Naive thymus-derived CD8-positive, alpha-beta T cell (primary cell): ENCODE measurements at regions not wholly inside any gene's neighbourhood (a gene's known extent, or its start where the extent isn't known, plus 50 kb on each side); places are given as distances from the start of the nearest gene placed in this dataset.
"Not testable (repeated sequence)": the region's sequence is repeated elsewhere in the genome, so short reads cannot be mapped to it uniquely, and the experiment has no call there.

Experiments used
- ATAC-seq, 2 donors: fragments of 150-1000 bp; cut with Tn5 transposase in 1 of 2; sonication (Bioruptor Pico), chemical (Tn5 transposase) in 1 of 2; 1 replicate in 1 of 2; 2 replicates in 1 of 2; pipeline ENCODE4 v1.10.0; 2021; ENCODE audit warnings: mild to moderate bottlenecking in 2 of 2, moderate library complexity in 2 of 2
- POLR2A ChIA-PET: fragments of 350-600 bp; sonication (Branson Sonifier 250); formaldehyde crosslinking; loops from one replicate; lab custom pipeline; 2021; ENCODE audit warnings: antibody characterized with exemption; lab: Charles Lee
- DNase-seq, 10 donors: peaks; one replicate each; pipeline versions ENCODE4 v3.0.0 to v3.0.0-alpha.2; 2020 to 2022
- H3K27ac Mint-ChIP-seq, 10 donors: one replicate each; pipeline ENCODE4 v1.8.0; 2020 to 2022; ENCODE audit warnings: mild to moderate bottlenecking in 10 of 10, mixed read lengths in 10 of 10, moderate library complexity in 4 of 10, inconsistent platforms in 1 of 10
- H3K27me3 Mint-ChIP-seq, 5 donors: one replicate each; pipeline ENCODE4 v1.8.0; 2021 to 2022; ENCODE audit warnings: mixed read lengths in 5 of 5
- H3K36me3 Mint-ChIP-seq, 3 donors: one replicate each; pipeline ENCODE4 v1.8.0; 2020 to 2022; ENCODE audit warnings: mixed read lengths in 3 of 3, mild to moderate bottlenecking in 2 of 3, inconsistent platforms in 1 of 3
- H3K4me1 Mint-ChIP-seq, 4 donors: one replicate each; pipeline ENCODE4 v1.8.0; 2021 to 2022; ENCODE audit warnings: mixed read lengths in 4 of 4
- H3K4me3 Mint-ChIP-seq, 10 donors: one replicate each; pipeline ENCODE4 v1.8.0; 2020 to 2022; ENCODE audit warnings: mild to moderate bottlenecking in 10 of 10, mixed read lengths in 10 of 10, moderate library complexity in 6 of 10, inconsistent platforms in 1 of 10
- H3K9me3 Mint-ChIP-seq, 9 donors: one replicate each; pipeline ENCODE4 v1.8.0; 2020 to 2022; ENCODE audit warnings: mixed read lengths in 9 of 9, mild to moderate bottlenecking in 3 of 9, inconsistent platforms in 1 of 9, moderate library complexity in 1 of 9

DNA sequence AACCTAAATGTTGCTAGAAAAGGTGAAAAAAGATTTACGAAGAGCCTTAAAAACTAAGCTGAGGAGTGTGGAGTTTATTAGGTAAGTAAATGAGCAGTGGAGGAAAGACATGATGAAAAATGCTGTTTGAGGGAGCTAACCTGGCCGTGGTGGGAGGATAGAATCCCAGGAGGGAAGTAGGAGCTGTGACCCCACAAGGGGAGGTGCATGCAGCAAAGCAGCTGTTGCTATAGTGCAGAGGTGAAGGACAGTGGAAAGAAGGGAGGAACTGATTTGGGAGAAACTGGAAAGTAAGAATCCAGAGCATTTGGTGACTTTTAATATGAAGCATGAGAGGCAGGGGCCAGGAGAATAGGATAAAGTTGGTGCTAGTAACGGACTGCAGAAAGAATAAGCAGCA, 271.7 kb upstream of the ADGRL2 start:
- DNase-seq (no peak), ATAC-seq (no peak)
- Mint-ChIP-seq H3K4me3 (no peak overlapping the region), H3K36me3 (no peaks in the 10 kb centered on the region), H3K27me3 (no peaks in the 10 kb centered on the region), H3K9me3 (peaks cover 0 to 6% (median 0%) of the 10 kb centered on the region in 9 donors), H3K27ac (no peak overlapping the region), H3K4me1 (no peaks in the 10 kb centered on the region)
- POLR2A ChIA-PET, result no interaction called here

DNA sequence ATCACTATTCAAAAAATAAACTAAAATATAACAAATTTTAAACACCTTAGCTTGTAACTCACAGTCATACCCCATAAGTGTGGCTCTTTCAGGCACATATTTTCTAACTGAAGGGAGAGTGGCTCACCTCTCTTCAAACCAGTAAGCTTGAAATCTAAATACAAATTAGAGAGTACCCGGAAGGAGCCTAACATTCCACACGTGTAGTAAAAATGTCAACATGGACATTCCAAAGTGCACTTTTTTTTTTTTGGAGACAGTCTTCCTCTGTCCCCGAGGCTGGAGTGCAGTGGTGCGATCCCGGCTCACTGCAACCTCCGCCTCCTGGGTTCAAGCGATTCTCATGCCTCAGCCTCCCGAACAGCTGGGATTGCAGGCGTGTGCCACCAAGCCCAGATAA, 275.6 kb upstream of the ADGRL2 start:
- Mint-ChIP-seq H3K27ac (no peak overlapping the region), H3K4me1 (no peaks in the 10 kb centered on the region), H3K27me3 (no peaks in the 10 kb centered on the region), H3K9me3 (peaks cover 0 to 8% (median 0%) of the 10 kb centered on the region in 9 donors), H3K4me3 (no peak overlapping the region), H3K36me3 (no peaks in the 10 kb centered on the region)
- DNase-seq (no peak), ATAC-seq (no peak)
- POLR2A ChIA-PET, result no interaction called here

DNA sequence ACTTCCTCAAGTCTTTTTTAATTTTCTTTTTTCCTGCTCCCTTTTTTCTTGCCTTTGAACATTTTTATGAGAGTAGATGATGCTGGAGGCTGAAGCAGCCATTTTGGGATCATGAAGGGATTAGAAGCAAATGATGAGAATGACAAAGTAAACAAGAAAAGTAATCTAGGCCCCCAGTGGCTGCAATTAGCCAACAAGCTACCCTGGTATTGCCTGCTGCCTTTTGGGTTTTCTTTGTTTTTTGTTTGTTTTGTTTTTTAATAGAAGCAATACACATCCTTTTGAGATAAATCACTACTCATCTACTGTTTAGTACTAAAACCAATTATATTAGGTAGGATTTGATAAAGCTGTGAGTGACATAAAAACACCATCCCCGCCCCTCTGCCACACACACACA, 280.7 kb upstream of the ADGRL2 start:
- no peaks in the 10 kb centered on the region for H3K36me3 Mint-ChIP-seq
- ATAC-seq (no peak), DNase-seq (no peak)
- no peaks in the 10 kb centered on the region for H3K4me1 Mint-ChIP-seq
- no peak overlapping the region for H3K4me3 Mint-ChIP-seq
- H3K9me3 Mint-ChIP-seq, result peaks cover 0 to 8% (median 0%) of the 10 kb centered on the region in 9 donors
- peaks cover 0 to 2% (median 0%) of the 10 kb centered on the region in 5 donors for H3K27me3 Mint-ChIP-seq
- POLR2A ChIA-PET, result no interaction called here
- no peak overlapping the region for H3K27ac Mint-ChIP-seq

DNA sequence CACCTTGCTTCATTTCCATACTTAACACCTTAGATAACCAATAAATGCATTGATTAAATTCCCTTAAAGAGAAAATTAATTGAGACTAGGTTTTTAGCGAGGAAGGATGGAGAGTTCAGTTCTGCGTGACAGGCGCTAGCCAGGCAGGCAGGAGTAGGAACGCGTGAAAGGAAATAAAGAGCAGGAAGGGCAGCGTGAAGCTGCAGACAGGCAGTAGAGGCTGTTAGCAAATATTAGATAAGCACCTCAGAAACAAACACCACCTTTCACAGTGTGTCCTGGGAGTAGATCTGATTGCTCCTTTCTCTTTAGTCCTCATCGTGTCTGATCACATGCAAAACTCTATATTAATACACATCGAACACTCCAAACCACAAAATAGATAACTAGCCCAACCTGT, 282.7 kb upstream of the ADGRL2 start:
- Mint-ChIP-seq H3K4me1 (no peaks in the 10 kb centered on the region), H3K4me3 (no peak overlapping the region), H3K27me3 (peaks cover 0 to 2% (median 0%) of the 10 kb centered on the region in 5 donors), H3K27ac (no peak overlapping the region), H3K9me3 (peaks cover 0 to 4% (median 0%) of the 10 kb centered on the region in 9 donors), H3K36me3 (no peaks in the 10 kb centered on the region)
- ATAC-seq (no peak), DNase-seq (no peak)
- POLR2A ChIA-PET, result no interaction called here

DNA sequence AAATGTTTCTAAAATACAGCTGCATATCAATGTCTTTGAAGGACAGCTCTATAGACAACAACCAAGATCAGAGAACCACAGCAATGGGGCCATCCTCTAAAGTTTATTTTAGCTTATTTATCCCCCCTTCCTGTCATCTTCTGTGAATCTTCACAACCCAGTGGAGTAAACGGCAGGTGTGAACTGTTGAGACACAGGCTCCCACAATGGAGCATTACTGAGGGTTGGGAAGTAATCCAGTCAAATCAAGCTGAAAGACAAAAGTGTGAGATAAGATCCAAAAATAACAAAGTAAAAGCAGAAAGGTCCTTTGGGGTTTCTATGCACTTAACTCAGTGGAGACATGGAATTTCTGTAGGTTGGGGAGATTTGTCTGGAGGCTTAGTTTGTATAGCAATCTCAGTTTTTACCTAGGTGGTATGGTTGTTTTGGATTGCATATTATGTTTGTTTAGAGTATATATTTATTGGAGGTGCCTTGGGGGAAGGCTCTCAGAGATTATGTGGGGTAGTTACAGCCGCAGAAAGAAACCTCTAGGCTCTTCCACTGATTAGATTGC, 286.9 kb upstream of the ADGRL2 start:
- POLR2A ChIA-PET, result no interaction called here
- Mint-ChIP-seq H3K36me3 (no peaks in the 10 kb centered on the region), H3K27me3 (peaks cover 0 to 2% (median 0%) of the 10 kb centered on the region in 5 donors), H3K4me3 (no peak overlapping the region), H3K27ac (no peak overlapping the region), H3K9me3 (peaks cover 0 to 2% (median 0%) of the 10 kb centered on the region in 9 donors), H3K4me1 (no peaks in the 10 kb centered on the region)
- DNase-seq, result no peak
- no peak for ATAC-seq

DNA sequence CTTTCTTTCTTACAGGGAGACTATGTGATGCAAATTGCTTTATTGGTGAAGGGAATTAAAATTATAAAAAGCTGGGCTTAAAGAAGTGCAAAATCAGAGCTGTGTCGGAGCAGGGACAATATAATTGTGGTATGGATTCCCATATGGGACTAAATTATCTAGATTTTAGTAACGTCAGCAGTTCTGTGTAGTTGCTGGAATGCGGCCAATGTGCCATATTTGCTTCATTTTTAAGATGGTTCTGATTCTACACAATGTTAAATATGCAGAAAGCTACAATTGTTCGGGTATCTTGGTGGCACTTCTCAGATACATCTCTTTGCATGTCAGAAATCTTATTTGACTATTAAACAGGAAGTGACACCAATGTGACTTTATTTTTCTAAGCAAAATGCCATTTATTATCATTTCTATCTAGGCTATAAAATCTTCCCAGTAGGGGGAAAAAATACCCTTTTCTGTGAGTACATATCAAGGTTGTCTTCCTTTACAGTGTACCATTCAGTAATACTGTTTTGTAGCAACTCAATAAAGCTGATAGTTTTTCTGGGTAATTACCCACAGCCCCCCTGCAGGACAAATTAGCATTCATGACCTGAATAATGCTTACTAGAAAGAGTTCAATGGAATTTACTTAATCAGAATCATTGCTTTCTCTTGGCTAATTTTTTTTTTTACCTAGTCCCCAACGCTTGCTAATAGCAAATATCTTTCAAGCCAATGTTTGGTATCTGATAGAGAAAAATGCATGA, 288.3 kb upstream of the ADGRL2 start:
- Mint-ChIP-seq H3K36me3 (no peaks in the 10 kb centered on the region), H3K4me1 (no peaks in the 10 kb centered on the region), H3K27ac (no peak overlapping the region), H3K27me3 (peaks cover 0 to 1% (median 0%) of the 10 kb centered on the region in 5 donors), H3K4me3 (no peak overlapping the region), H3K9me3 (peaks cover 0 to 10% (median 0%) of the 10 kb centered on the region in 9 donors)
- POLR2A ChIA-PET, result no interaction called here
- ATAC-seq, result no peak
- DNase-seq, result no peak

DNA sequence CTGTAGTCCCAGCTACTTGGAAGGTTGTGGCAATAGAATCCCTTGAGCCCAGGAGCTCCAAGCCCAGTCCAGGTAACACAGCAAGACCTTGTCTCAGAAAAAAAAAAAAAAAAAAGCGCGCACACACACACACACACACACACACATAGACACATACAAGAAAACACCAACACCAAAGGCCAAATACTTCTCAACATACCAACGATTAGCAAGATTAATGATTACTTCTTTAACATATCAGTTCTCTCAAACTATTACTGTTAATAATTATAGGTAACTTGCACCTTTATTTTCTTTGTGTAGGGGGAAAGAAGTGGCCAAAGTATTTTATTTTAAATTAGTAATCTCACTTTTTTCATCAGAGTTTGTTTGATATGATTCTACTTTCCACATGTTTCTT, 289.5 kb upstream of the ADGRL2 start:
- H3K27ac Mint-ChIP-seq, result no peak overlapping the region
- no peaks in the 10 kb centered on the region for H3K27me3 Mint-ChIP-seq
- POLR2A ChIA-PET, result no interaction called here
- no peak overlapping the region for H3K4me3 Mint-ChIP-seq
- DNase-seq, result no peak
- no peaks in the 10 kb centered on the region for H3K4me1 Mint-ChIP-seq
- no peak for ATAC-seq
- H3K36me3 Mint-ChIP-seq, result no peaks in the 10 kb centered on the region
- H3K9me3 Mint-ChIP-seq, result peaks cover 0 to 10% (median 0%) of the 10 kb centered on the region in 9 donors

DNA sequence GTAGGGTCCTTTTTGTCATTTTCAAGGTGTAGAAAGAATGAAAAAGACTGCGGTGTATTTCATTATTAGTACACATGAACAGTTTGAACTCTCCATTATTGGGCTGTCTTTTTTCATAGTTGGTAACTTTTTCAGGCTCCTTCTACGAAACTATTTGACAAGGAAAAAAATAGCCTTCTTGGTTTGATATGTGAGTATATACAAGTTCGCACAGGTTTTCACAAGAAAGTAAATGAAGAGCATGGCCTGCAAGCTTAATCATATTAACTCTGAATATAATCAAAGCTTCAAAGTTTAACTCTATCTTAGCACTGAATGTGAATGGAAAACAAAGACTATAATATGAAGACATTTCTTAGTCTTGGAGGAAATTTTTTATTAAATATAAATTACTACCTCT, 290.0 kb upstream of the ADGRL2 start:
- POLR2A ChIA-PET, result no interaction called here
- no peak overlapping the region for H3K4me3 Mint-ChIP-seq

DNA sequence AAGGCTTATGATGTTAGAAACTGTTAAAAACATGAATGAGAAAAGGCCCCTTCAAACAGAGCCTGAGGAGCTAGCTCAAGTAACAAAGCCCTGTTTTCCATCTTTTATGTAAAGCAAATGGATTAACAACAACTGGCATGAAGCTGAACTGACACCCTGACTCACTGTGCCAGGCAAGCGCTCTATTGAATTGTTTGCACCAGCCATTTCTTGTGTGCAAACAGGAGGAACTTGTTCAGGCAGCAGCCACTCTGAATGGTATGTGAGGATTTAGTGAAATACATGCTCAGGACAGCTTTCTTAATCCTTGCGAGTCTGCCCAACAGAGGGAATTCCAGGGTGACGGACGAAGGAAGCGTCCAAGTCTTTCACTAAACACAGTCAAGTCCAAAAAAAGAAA, 291.1 kb upstream of the ADGRL2 start:
- no peaks in the 10 kb centered on the region for H3K4me1 Mint-ChIP-seq
- H3K9me3 Mint-ChIP-seq, result peaks cover 0 to 10% (median 3%) of the 10 kb centered on the region in 9 donors
- H3K36me3 Mint-ChIP-seq, result no peaks in the 10 kb centered on the region
- POLR2A ChIA-PET, result no interaction called here
- H3K27ac Mint-ChIP-seq, result no peak overlapping the region
- no peak for DNase-seq
- no peak for ATAC-seq
- no peaks in the 10 kb centered on the region for H3K27me3 Mint-ChIP-seq
- H3K4me3 Mint-ChIP-seq, result no peak overlapping the region

More for the DNA sequence above, 290.0 kb upstream of the ADGRL2 start:
- Mint-ChIP-seq H3K9me3 (peaks cover 0 to 10% (median 2%) of the 10 kb centered on the region in 9 donors), H3K27me3 (no peaks in the 10 kb centered on the region), H3K4me1 (no peaks in the 10 kb centered on the region), H3K27ac (no peak overlapping the region), H3K36me3 (no peaks in the 10 kb centered on the region)
- DNase-seq (no peak), ATAC-seq (no peak)

DNA sequence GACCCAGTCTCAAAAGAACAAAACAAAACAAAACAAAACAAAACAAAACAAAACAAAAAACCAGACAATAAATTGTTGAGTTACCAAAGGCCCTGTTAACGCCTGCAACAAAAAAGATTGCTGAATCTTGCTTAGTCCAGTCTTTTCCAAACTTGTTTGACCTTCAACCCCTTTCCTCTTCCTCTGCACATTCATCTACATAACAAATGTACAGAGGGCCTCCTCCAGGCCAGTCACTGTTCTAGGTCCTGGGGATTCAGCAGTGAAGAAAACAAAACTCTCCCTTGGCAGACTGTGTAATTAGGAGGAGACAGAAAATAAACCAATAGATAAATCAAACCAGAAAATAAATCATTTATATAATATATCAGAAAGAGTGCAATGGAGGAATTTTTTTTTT, 294.0 kb upstream of the ADGRL2 start:
- Mint-ChIP-seq H3K27me3 (no peaks in the 10 kb centered on the region), H3K36me3 (no peaks in the 10 kb centered on the region), H3K4me3 (no peak overlapping the region), H3K4me1 (no peaks in the 10 kb centered on the region), H3K27ac (no peak overlapping the region), H3K9me3 (peaks cover 0 to 10% (median 3%) of the 10 kb centered on the region in 9 donors)
- DNase-seq (no peak), ATAC-seq (no peak)
- POLR2A ChIA-PET, result no interaction called here

DNA sequence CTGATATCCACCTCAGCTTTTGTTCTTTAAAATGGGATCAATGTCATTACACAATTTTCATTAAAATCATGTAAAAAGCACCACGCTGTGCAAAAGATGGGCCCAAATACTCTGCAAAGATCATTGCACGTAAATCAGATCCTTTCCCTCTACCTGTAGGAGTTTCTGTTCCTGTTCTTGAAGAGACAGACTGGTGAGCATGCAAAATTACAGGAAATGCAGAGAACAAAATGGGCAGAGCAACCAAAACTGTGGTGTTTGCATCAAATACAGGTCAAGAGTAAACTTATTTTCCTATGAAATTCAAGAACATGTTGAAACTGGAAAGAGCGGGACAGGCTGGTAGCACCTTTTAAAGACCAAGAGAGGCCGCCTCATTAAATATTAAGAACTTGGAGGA, 294.9 kb upstream of the ADGRL2 start:
- DNase-seq (no peak), ATAC-seq (no peak)
- H3K27ac Mint-ChIP-seq, result no peak overlapping the region
- H3K27me3 Mint-ChIP-seq, result no peaks in the 10 kb centered on the region
- H3K4me1 Mint-ChIP-seq, result no peaks in the 10 kb centered on the region
- POLR2A ChIA-PET, result no interaction called here
- H3K4me3 Mint-ChIP-seq, result no peak overlapping the region
- peaks cover 0 to 10% (median 3%) of the 10 kb centered on the region in 9 donors for H3K9me3 Mint-ChIP-seq
- H3K36me3 Mint-ChIP-seq, result no peaks in the 10 kb centered on the region

DNA sequence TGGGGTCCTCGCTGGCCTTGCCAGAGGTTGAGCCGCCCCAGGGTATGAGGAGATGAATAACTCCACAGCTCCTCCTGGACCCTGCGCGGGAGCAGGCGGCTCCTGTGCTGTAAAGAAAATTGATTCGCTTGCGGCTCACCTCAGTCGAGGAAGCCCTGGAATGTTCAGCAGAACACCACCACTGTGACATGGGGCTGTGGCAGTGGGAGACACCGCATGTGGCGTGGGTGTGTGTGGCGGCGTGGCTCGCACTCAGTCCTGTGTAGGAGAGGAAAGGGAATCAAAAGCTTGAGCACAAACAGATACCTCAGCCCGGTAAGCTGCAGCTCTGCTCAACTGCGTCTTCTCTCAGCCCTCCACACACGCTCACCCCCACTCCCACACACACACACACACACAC, 295.9 kb upstream of the ADGRL2 start:
- H3K4me1 Mint-ChIP-seq, H3K27me3 Mint-ChIP-seq, POLR2A ChIA-PET, H3K27ac Mint-ChIP-seq, H3K36me3 Mint-ChIP-seq, H3K4me3 Mint-ChIP-seq, DNase-seq, H3K9me3 Mint-ChIP-seq, ATAC-seq: not testable (repeated sequence)

DNA sequence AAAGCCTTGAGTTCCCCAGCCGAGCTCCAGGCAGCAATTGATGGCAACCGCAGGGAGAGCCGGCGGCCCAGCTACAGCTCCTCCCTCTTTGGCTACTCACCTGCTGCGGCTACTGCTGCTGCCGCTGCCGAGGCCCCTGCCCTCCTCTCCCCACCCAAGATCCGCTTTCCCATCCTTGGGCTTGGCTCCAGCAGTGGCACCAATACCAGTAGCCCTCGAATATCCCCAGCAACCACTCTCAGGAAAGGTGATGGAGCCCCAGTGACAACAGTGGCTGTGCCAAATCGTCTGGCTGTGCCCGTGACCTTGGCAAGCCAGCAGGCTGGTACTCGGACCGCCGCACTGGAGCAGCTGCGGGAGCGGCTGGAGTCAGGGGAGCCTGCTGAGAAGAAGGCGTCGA, 298.0 kb upstream of the ADGRL2 start:
- H3K9me3 Mint-ChIP-seq, H3K4me3 Mint-ChIP-seq, H3K4me1 Mint-ChIP-seq, ATAC-seq, H3K27ac Mint-ChIP-seq, POLR2A ChIA-PET, DNase-seq, H3K27me3 Mint-ChIP-seq, H3K36me3 Mint-ChIP-seq: not testable (repeated sequence)

DNA sequence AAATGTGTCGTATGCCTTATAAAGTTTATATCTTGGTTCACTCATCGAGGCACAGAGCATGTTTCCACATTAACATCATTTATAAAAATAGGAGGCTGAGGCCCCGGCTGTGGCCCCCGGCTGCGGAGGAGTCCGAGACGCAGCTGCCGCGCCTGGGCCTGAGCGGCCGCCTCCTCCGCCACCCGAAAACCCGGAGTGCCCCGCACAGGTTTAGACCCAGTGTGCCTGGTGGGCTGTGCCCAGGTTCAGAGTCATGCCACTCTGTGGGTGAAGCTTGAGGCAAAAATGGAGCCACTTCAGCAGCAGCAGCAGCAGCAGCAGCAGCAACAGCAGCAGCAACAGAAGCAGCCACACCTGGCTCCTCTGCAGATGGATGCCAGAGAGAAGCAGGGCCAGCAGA, 299.2 kb upstream of the ADGRL2 start:
- H3K9me3 Mint-ChIP-seq, H3K4me1 Mint-ChIP-seq, POLR2A ChIA-PET, H3K36me3 Mint-ChIP-seq, H3K27ac Mint-ChIP-seq, H3K27me3 Mint-ChIP-seq, DNase-seq, H3K4me3 Mint-ChIP-seq: not testable (repeated sequence)
- peak; percentile 56 to 75 for ATAC-seq
